GM19395 (cell line): ENCODE measurements at regions not wholly inside any gene's neighbourhood (a gene's known extent, or its start where the extent isn't known, plus 50 kb on each side); places are given as distances from the start of the nearest gene placed in this dataset.
"Not testable (repeated sequence)": the region's sequence is repeated elsewhere in the genome, so short reads cannot be mapped to it uniquely, and the experiment has no call there.

ENCODE experiments used
- ATAC-seq: cut with Tn5 transposase; IDR thresholded peaks from one replicate; pipeline ENCODE4 v1.9.1; 2021; ENCODE audit warnings: mild to moderate bottlenecking, moderate library complexity; ENCODE audit not compliant: unreplicated experiment

DNA sequence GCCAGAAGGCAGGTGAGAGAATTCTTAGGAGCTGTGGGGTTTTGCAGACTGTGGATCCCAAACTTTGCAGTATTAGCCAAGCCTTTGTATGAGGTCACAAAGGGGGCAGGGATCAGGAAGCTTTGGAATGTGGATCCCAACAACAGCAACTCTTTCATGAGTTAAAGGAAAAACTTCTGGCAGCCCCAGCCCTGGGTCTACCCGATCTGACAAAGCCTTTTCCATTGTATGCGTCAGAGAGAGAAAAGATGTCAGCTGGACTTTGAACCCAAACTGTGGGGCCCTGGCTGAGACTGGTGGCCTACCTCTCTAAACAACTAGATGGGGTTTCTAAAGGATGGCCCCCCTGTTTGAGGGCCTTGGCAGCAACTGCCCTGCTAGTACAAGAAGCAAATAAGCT is 101.8 kb upstream of the OSBPL11 start:
- not testable (repeated sequence) for ATAC-seq

DNA sequence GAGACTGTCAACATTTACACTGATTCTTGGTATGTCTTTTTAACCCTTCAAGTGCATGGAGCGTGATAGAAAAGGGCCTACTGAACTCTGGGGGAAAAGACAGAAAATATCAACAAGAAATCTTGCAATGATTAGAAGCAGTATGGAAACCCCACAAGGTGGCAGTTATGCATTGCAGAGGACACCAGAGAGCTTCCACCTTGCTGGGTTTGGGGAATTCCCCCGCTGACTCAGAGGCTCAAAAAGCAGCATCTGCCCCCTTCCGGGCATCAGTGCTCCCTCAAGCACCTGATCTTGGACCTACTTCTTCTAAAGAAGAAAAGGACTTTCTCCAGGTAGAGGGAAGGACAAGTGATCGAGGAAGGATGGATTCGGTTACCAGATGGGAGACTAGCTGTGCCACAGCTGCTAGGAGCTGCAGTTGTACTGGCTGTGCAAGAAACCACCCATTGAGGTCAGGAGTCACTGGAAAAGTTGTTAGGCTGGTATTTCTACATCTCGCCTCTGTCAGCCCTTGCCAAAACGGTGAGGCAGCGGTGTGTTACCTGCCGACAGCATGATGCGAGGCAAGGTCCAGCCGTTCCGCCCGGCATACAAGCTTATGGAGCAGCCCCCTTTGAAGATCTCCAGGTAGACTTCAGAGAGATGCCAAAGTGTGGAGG is 102.8 kb upstream of the OSBPL11 start:
- ATAC-seq: not testable (repeated sequence)

DNA sequence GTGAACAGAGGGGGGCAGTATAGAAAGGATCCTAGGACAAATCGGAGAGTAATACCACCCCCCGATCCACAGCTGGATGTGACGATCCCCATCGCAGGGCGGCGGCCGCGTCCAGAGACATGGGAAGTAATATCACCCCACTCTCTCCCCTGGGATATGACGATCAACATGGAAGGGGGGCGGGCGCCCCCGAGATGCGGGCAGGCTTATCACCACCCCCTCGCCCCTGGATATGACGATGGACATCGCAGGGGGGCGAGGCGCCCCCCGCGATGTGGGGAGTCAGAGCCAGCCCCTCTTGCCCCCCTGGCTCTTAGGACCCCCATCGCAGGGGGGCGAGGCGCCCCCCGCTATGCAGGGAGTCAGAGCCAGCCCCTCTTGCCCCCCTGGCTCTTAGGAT is 120.4 kb upstream of the OSBPL11 start:
- ATAC-seq: no peak

DNA sequence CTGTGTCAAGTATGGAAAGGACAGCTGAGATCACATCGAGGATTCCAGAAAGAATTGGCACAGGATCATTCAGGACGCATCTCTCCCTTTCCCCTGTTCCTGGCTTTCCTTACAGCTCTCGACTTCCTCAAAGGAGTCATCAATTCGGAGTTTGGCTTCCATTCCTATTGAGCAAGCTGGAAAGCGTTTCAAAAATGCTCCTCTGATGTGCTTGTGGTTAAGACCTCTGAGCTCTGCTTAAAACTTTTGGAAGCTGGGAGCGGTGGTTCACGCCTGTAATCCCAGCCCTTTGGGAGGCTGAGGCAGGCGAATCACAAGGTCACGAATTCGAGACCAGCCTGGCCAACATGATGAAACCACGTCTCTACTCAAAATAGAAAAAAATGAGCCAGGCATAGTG is 136.9 kb upstream of the OSBPL11 start:
- not testable (repeated sequence) for ATAC-seq

DNA sequence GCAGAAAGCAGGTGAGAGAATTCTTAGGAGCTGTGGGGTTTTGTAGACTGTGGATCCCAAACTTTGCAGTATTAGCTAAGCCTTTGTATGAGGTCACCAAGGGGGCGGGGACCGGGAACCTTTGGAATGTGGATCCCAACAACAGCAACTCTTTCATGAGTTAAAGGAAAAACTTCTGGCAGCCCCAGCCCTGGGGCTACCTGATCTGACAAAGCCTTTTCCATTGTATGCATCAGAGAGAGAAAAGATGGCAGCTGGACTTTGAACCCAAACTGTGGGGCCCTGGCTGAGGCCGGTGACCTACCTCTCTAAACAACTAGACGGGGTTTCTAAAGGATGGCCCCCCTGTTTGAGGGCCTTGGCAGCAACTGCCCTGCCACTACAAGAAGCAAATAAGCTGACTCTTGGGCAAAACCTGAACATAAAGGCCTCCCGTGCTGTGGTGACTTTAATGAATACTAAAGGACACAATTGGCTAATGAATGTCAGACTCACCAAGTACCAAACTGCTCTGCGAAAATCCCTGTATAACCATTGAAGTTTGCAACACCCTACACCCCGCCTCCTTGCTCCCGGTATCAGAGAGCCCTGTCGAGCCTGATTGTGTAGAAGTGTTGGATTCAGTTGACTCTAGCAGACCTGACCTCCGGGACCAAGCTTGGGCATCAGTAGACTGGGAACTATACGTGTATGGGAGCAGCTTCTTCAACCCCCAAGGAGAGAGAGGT is 146.9 kb upstream of the OSBPL11 start:
- ATAC-seq: not testable (repeated sequence)

DNA sequence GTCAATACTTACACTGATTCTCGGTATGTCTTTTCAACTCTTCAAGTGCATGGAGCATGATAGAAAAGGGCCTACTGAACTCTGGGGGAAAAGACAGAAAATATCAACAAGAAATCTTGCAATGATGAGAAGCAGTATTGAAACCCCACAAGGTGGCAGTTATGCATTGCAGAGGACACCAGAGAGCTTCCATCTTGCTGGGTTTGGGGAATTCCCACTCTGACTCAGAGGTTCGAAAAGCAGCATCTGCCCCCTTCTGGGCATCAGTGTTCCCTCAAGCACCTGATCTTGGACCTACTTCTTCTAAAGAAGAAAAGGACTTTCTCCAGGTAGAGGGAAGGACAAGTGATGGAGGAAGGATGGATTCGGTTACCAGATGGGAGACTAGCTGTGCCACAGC is 147.5 kb upstream of the OSBPL11 start:
- ATAC-seq: not testable (repeated sequence)

DNA sequence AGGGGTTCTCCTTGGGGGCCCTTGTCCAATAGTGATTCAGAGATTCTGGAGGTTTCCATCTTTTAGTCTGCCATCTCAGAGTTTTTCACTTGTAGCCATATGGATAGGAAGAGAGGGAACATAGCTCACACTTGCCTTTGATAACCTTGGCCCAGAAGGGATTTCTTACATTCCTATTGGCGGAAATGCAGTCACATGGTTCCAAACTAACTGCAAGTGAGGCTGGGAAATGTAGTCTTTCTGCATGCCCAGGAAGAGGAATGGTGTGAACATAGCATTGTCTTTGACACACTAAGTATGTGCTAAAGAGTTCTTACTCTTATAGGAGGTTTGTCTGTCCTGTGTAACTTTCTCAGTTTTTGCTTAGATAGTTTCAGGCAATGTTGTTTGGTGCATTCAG is 161.8 kb upstream of the OSBPL11 start:
- ATAC-seq: not testable (repeated sequence)

DNA sequence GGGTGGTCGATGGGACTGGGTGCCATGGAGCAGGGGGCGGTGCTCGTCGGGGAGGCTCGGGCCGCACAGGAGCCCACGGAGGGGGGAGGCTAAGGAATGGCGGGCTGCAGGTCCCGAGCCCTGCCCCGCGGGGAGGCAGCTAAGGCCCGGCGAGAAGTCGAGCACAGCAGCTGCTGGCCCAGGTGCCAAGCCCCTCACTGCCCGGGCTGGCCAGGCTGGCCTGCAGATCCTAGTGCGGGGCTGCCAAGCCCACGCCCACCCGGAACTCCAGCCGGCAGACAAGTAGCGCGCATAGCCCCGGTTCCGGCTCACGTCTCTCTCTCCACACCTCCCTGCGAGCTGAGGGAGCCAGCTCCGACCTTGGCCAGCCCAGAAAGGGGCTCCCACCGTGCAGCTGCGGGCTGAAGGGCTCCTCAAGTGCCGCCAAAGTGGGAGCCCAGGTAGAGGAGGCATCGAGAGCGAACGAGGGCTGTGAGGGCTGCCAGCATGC is 163.4 kb upstream of the OSBPL11 start:
- not testable (repeated sequence) for ATAC-seq

DNA sequence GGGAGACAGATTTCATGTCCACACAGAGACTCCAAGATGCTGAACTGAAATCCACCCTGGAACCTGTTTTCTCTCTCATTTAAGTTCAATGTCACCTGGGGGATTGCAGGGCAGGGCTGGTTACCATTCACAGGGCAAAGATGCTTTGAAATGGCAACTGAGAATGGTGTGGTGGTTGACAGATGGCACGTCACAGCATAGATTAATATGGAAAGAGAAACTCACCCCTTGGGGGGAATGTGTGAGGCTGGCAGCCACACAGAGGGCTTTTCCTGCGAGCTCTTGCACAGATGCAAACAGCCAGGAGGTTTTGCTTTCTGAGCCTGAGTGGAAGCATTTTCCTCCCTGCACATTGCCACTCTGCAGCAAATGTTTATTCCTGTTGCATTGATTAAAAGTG is 167.3 kb upstream of the OSBPL11 start:
- ATAC-seq: not testable (repeated sequence)

DNA sequence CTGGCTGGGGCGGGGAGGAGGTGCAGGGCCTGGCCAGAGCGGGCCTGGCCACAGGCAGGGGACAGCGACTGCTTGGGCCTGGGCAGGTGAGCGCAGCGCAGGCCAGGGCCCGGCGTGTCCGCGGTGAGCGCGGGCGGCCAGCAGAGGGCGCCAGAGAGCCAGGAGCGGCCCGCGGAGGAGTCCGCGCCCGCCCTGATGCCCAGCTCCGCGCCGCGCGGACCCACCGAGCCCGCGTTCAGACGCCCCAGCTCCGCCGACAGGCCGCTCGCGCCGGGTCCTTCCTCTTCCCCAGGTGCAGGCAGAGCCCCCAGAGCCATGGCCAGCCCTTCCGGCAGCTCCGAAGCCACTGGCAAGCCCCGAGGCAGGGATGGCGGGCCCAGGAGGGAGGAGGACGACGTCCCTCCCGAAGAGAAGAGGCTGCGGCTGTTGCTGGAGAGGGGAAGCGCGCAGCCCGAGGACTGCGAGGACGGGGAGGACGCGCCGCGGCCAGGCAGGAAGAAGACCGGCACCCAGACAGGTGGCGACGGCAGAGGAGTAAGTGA is 171.1 kb upstream of the OSBPL11 start:
- ATAC-seq: not testable (repeated sequence)

DNA sequence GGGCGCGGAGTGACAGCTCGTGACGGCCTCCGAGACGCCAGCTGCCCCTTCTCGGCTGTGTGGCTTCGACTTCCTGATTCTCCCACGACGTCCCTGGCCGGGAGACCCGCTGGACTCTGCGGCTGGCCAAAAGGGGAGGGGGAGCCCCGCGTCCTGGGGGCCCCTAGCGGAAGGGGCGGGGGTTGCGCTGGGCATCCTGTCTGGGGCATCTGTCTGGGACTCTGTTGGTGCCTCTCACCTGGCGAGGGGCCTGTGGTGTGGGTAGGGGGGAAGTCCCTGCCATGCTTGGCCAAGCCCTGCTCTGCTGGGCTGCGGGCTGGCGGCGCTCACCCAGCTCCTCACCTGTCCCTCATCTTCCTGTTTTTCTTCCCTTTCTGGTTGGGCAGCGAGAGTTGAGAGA is 171.6 kb upstream of the OSBPL11 start:
- not testable (repeated sequence) for ATAC-seq

DNA sequence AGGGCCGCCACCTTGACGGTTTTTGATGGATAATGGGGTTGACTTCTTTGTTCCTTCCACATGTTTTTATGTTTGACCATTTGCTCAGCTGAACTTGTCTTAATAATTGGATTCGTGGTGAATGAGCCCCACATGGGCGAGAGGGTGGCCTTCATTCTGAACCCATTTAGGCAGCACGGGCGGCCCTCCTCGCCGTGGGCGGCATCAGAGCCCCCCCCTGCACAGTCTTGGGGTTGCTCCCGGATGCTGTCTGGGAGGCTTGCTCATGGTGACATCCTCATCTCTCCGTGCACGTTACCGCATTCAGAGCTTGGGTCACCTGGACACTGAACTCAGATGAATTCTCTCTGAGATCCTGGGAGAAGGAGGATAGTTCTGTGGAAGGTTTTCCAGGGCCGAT is 172.3 kb upstream of the OSBPL11 start:
- ATAC-seq: no peak

DNA sequence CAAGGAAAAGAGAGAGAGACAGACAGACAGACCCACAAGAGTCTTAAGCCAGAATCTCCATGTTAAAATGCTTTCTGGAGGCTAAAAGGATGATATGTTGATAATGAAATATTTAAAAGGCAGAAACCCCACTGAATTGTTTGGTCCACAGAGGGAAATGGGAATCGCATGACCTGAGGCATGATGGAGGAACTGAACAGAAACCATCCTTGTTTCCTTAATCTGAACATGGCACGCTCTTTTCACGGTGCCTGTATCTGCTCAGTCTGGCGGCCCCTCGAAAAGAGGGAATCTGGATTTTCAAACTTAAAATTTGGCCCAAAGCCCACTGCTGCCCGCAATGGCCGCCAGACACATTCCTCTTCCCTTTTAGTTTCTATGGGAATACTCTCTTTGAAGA is 173.5 kb upstream of the OSBPL11 start:
- not testable (repeated sequence) for ATAC-seq

DNA sequence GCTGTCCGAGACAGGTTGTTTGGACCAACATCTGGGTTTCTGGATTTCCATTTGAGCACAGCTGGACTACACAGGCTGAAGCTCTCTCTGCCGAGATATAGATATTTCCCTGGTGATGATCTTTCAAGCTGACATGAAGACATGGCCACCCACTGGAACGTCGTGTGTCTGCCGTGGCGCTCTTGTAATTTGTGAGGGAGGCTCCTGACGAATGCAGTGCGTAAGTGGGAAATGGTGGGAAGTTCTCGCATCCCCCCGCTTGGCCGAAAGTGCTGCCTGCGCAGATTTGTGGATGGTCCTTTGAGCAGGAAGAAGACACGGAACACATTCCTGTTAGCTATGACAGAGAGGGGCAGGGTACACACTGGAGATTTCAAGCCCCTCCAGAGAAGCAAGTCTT is 176.2 kb upstream of the OSBPL11 start:
- ATAC-seq: not testable (repeated sequence)

DNA sequence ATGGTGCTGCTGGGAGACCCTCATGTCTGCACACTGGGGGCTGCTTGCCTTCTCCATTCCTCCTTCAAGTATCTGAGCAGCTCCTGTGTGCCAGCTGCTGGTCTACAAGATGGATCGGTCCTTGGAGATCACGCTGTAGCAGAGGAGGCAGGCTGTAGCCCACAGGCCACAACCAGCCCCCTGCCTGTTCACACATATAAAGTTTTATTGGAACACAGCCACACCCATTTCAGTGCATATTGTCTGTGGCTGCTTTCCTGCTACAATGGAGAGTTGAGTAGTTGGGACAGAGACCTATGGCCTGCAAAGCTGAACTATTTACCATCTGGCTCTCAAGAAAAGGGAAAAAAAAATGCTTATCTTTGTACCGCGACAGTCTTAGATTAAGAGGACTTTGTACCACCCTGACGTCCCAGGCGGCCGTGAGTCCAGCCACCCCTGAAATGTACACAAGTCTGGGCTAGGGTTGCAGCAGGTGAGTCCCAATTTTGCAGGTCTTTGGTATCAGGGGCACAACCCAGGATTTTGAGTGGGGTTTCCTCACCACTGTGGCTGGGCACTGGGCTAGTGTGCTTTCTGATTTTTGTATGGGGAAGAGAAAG is 179.2 kb upstream of the OSBPL11 start:
- not testable (repeated sequence) for ATAC-seq

DNA sequence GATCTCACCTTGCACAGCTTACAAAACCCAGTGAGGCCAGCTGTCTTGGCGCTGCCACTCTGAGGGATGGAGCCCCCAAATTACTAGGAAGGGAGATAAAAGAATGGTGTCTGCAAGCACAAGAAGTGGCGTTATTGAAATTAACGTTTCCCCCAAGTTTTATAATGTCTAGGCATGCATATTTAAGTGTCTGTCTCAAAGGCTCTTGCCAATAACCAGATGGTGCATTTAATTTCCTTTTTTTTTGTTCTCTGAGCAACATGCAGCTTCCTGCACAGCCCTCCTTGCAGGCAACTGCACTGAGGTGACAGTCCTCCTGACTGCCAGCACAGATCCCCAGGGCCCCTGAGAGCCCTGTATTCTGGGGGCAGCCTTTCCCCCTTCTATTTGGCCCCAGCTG is 179.8 kb upstream of the OSBPL11 start:
- not testable (repeated sequence) for ATAC-seq

DNA sequence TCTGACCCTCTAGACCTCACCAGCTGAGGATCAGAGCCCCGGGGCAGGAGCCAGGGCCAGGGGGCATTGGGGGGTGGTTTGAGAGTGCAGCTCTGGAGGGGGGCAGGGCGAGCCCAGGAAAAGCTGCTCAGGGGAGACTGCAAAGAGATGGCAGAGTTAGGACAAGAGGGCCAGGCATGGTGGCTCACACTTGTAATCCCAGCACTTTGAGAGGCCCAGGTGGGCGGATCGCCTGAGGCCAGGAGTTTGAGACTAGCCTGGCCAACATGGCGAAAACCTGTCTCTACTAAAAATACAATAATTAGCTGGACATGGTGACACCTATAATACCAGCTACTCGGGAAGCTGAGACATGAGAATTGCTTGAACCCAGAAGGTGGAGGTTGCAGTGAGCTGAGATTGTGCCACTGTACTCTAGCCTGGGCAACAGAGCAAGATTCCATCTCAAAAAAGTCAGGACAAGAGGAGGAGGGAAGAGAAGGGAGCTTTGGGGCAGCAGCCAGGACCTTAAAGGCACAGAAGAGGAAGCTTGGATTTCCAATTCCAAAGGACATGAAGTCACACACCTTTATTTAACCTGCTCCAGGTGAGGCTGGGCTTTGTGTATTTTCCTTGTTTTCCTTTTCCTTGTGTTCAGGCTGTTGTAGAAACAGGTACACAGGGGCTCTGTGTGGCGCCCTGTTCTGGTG is 180.5 kb upstream of the OSBPL11 start:
- ATAC-seq: not testable (repeated sequence)

DNA sequence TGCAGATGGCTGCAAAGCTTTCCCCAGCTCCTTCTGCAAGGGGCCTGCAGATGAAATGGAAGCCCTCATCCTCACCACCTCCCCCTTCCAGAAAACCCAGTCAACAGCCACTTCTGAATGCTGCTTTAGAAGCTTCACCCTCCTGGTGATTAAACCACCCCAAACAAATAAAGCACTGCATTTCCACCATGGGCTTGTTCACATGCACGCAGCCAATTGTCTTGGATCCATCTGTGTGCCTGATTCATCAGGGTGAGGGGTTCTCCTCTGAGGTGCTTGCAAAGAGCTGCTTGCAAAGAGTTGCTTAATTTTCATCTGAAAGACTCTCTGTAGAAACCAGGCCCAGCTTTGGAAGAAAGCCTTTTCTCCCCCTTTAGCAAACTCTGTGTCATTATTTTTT is 184.0 kb upstream of the OSBPL11 start:
- ATAC-seq: not testable (repeated sequence)

DNA sequence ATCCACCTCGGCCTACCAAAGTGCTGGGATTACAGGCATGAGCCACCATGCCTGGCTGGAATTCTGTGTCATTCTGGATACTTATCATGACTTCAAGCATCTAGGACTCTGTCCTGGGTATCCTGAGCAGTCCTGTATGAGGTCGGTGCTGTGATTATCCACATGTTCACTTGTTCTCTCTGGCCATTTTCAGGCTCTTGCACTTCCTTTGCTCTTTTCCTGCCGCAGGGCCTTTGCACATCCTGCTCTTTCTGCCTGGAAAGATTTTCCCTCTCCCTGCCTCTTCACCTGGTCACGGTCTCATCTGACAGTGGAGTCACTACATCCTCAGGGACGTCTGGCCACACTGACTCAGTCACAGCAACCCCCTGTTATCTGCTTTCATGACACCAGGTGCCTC is 184.6 kb upstream of the OSBPL11 start:
- ATAC-seq: not testable (repeated sequence)

DNA sequence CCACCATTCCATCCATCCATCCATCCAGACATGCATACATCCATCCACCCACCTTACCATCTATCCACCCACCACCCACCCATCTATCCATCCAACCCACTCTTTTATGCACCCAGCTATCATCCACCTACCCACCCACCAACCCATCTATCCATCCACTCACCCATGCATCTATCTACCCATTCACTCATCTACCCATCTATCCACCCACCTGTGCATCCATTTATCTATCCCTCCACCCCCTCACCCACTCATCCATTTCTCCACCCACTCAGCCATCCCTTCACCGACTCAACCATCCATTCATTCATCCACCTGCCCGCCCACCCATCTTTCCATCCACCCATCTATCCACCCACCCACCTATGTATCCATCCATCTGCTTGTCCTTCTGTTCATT is 186.4 kb upstream of the OSBPL11 start:
- not testable (repeated sequence) for ATAC-seq

DNA sequence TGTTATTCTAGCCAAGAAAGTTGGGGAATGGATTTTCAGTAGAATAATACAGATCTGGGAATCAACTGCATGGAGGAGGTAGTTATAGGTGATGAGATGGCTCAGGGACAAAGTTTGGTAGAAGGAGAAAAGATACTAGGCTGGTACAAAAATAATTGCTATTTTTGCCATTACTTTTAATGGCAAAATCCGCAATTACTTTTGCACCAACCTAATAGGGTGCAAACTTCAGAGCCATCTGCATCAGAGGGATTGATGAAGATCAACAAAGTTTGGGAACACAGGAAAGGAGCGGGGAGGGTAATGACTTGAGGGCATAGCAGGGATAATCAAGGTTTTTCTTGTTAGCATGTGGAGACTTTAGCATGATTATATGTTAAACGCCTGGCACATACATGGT is 178.7 kb upstream of the ROPN1B start:
- not testable (repeated sequence) for ATAC-seq
